DOHH2 (cell line): ENCODE measurements at regions not wholly inside any gene's neighbourhood (a gene's known extent, or its start where the extent isn't known, plus 50 kb on each side); places are given as distances from the start of the nearest gene placed in this dataset.

Experiments used
- H3F3A ChIP-seq: fragments of 200-600 bp; sonication (generic), shearing (Covaris generic); 2 replicates; pipeline ENCODE4 v1.6.0; 2016; ENCODE audit warnings: antibody characterized with exemption, mild to moderate bottlenecking; ENCODE audit not compliant: control insufficient read depth, insufficient read depth
- H3K27ac ChIP-seq: fragments of 200-600 bp; sonication (generic); 2 replicates; pipeline ENCODE4 v1.5.1; 2014; ENCODE audit warnings: low read depth, mild to moderate bottlenecking, low read length, moderate library complexity
- H3K27me3 ChIP-seq: fragments of 200-600 bp; sonication (generic); 2 replicates; pipeline ENCODE4 v1.6.1; 2014; ENCODE audit warnings: mild to moderate bottlenecking, low read length, mixed read lengths; ENCODE audit not compliant: control insufficient read depth
- H3K36me3 ChIP-seq: fragments of 200-600 bp; sonication (generic); 2 replicates; pipeline ENCODE4 v1.6.1; 2014; ENCODE audit warnings: mild to moderate bottlenecking, low read length, moderate library complexity, mixed read lengths; ENCODE audit not compliant: control insufficient read depth
- H3K4me1 ChIP-seq: fragments of 200-600 bp; sonication (generic); 2 replicates; pipeline ENCODE4 v1.6.1; 2014; ENCODE audit warnings: mild to moderate bottlenecking, low read length, mixed read lengths; ENCODE audit not compliant: control insufficient read depth
- H3K4me2 ChIP-seq: fragments of 200-600 bp; sonication (generic); 2 replicates; pipeline ENCODE4 v1.6.0; 2014; ENCODE audit warnings: mild to moderate bottlenecking, low read length, moderate library complexity
- H3K4me3 ChIP-seq: fragments of 200-600 bp; sonication (generic); 2 replicates; pipeline ENCODE4 v1.5.1; 2014; ENCODE audit warnings: mild to moderate bottlenecking, low read length, mixed read lengths
- H3K79me2 ChIP-seq: fragments of 200-600 bp; sonication (generic); 2 replicates; pipeline ENCODE4 v1.6.1; 2014; ENCODE audit warnings: mild to moderate bottlenecking, low read length, mixed read lengths; ENCODE audit not compliant: control insufficient read depth
- H3K9me2 ChIP-seq: fragments of 200-600 bp; sonication (generic); replicated peaks from 2 replicates; pipeline ENCODE4 v1.6.1; 2014; ENCODE audit warnings: mild to moderate bottlenecking, low read length, mixed read lengths; ENCODE audit not compliant: control insufficient read depth
- H3K9me3 ChIP-seq: fragments of 200-600 bp; sonication (generic); 2 replicates; pipeline ENCODE4 v1.6.1; 2014; ENCODE audit warnings: antibody characterized with exemption, low read length, mixed read lengths; ENCODE audit not compliant: control insufficient read depth, insufficient read depth
- H4K20me1 ChIP-seq: fragments of 200-600 bp; sonication (generic); 2 replicates; pipeline ENCODE4 v1.6.0; 2014; ENCODE audit warnings: low read depth, mild to moderate bottlenecking, antibody characterized with exemption, low read length, moderate library complexity; ENCODE audit not compliant: control insufficient read depth, insufficient read depth
- EZH2phosphoT487 ChIP-seq: fragments of 200-600 bp; sonication (generic); IDR thresholded peaks from 2 replicates; pipeline ENCODE4 v1.6.1; 2017; ENCODE audit warnings: borderline replicate concordance, mild to moderate bottlenecking, antibody characterized with exemption, low read length, moderate library complexity, mixed read lengths
- TF ChIP-seq, protein P1 (sequence below): fragments of 200-600 bp; sonication (generic); IDR thresholded peaks from one replicate; pipeline ENCODE4 v1.5.1; 2014; ENCODE audit warnings: antibody characterized with exemption, mild to moderate bottlenecking, low read depth, low read length; ENCODE audit not compliant: poor library complexity, severe bottlenecking

DNA sequence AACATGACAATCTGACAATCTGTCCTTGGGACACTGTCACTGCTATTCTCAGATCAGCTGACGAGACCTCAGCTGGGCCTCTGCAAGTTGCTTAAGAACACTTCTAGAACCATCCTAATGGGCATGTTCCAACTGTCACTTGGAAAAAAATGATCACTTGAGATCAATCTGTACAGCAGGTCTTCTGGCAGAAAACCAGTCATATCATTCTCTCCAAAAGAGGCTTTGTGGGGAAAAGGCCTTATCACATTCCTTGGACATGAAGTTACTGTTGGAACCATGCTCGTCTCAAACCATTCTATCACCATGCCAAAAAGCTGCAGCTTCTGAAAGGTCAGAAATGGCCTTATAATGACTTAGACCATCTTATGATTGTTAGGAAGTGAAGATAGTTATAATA is 744.2 kb downstream of the USP25 start:
- Histone ChIP-seq H3K79me2 (no peaks in the 10 kb centered on the region), H3K9me2 (no peaks in the 10 kb centered on the region), H3F3A (no peaks in the 10 kb centered on the region), H3K4me3 (no peak overlapping the region), H3K9me3 (no peaks in the 10 kb centered on the region), H3K27ac (no peak overlapping the region), H3K4me2 (no peak overlapping the region), H3K27me3 (no peaks in the 10 kb centered on the region), H3K36me3 (no peaks in the 10 kb centered on the region), H3K4me1 (no peaks in the 10 kb centered on the region), H4K20me1 (no peaks in the 10 kb centered on the region)
- TF ChIP-seq EZH2phosphoT487 = no peak
- TF ChIP-seq, protein P1, sequence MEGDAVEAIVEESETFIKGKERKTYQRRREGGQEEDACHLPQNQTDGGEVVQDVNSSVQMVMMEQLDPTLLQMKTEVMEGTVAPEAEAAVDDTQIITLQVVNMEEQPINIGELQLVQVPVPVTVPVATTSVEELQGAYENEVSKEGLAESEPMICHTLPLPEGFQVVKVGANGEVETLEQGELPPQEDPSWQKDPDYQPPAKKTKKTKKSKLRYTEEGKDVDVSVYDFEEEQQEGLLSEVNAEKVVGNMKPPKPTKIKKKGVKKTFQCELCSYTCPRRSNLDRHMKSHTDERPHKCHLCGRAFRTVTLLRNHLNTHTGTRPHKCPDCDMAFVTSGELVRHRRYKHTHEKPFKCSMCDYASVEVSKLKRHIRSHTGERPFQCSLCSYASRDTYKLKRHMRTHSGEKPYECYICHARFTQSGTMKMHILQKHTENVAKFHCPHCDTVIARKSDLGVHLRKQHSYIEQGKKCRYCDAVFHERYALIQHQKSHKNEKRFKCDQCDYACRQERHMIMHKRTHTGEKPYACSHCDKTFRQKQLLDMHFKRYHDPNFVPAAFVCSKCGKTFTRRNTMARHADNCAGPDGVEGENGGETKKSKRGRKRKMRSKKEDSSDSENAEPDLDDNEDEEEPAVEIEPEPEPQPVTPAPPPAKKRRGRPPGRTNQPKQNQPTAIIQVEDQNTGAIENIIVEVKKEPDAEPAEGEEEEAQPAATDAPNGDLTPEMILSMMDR = no peak

DNA sequence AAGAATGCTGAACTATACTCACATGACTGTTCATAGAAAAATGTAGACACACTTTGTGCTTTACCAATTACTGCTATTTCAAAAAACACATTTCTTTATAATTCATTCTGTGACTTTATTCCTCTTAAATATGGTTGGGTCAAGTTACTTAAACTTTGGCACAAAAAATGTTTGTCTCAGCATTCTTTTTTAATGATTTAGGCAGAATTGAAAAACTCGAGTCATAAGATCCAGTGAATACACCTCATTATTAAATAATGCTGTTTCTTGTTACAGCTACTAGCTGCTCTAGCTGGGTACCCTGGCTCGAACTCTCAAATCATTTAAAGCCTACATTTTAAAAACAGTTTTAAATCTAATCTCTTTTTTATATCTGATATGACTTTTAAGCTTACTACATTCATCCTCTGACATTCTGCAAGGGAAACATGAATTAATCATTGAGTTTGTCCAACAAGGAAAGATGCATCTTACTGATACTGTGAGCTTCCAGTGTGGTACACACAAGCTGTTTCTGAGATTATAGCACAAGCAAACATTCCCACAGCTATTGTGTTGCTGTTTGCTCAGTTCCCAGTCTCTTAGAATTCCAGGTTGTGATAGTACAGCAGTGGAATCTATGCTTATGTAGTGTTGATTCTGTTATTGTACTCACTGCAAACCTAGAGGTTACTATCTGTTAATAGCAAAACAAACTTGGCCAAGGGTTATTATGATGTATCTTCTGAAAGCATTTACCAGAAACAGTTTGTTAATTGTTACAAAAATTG is 746.5 kb downstream of the USP25 start:
- TF ChIP-seq EZH2phosphoT487 = no peak
- TF ChIP-seq, protein P1 = no peak
- Histone ChIP-seq H4K20me1 (no peaks in the 10 kb centered on the region), H3K9me2 (no peaks in the 10 kb centered on the region), H3K79me2 (no peaks in the 10 kb centered on the region), H3K9me3 (no peaks in the 10 kb centered on the region), H3K36me3 (no peaks in the 10 kb centered on the region), H3K27me3 (no peaks in the 10 kb centered on the region), H3F3A (no peaks in the 10 kb centered on the region), H3K4me3 (no peak overlapping the region), H3K4me1 (no peaks in the 10 kb centered on the region), H3K27ac (no peak overlapping the region), H3K4me2 (no peak overlapping the region)

DNA sequence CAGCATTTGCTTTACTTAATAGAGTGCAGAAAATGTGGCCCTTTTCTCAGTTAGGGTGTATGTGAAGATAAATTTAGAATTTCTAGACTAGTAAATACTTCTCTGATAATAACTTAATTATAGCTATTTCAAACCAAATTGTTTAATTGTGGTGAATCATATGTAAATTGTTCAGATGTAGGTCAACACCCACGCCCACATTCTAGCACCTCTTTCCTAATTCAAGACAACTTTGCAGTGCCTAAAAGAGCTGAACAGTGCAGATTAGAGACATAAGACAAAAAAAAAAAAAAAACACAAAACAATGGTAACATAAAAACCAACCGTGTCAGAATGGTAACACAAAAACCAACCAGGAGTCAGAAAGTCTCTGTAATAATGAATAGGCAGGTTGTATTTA is 758.3 kb downstream of the USP25 start:
- H3K4me2 ChIP-seq = no peak overlapping the region

More for the DNA sequence above, 758.3 kb downstream of the USP25 start:
- Histone ChIP-seq H3F3A (no peaks in the 10 kb centered on the region), H3K36me3 (no peaks in the 10 kb centered on the region), H3K9me3 (no peaks in the 10 kb centered on the region), H3K27ac (no peak overlapping the region), H3K79me2 (no peaks in the 10 kb centered on the region), H4K20me1 (no peaks in the 10 kb centered on the region), H3K4me1 (no peaks in the 10 kb centered on the region), H3K27me3 (no peaks in the 10 kb centered on the region), H3K4me3 (no peak overlapping the region), H3K9me2 (no peaks in the 10 kb centered on the region)
- TF ChIP-seq, protein P1 = no peak
- no peak for TF ChIP-seq EZH2phosphoT487
